Neutrophil (primary cell): ENCODE measurements at regions not wholly inside any gene's neighbourhood (a gene's known extent, or its start where the extent isn't known, plus 50 kb on each side); places are given as distances from the start of the nearest gene placed in this dataset.

ENCODE experiments used
- H3K27ac ChIP-seq: fragments of 200-600 bp; sonication (generic); 2 replicates; pipeline ENCODE4 v1.5.1; 2016; ENCODE audit warnings: mild to moderate bottlenecking, moderate library complexity
- H3K27me3 ChIP-seq: fragments of 200-600 bp; sonication (generic); 2 replicates; pipeline ENCODE4 v1.6.0; 2016; ENCODE audit warnings: mild to moderate bottlenecking
- H3K36me3 ChIP-seq: fragments of 200-600 bp; sonication (generic); 2 replicates; pipeline ENCODE4 v1.5.1; 2017
- H3K4me1 ChIP-seq, 2 experiments: fragments of 200-600 bp in 1 of 2; sonication (generic) in 1 of 2; 1 replicate in 1 of 2; 2 replicates in 1 of 2; pipeline versions ENCODE4 v1.5.1 to v1.6.1; 2013 to 2016; ENCODE audit warnings: low read depth in 1 of 2, low read length in 1 of 2, mild to moderate bottlenecking in 1 of 2, moderate library complexity in 1 of 2; ENCODE audit not compliant: control insufficient read depth in 1 of 2, insufficient read depth in 1 of 2
- H3K4me3 ChIP-seq, 2 experiments: fragments of 200-600 bp in 1 of 2; sonication (generic) in 1 of 2; 1 replicate in 1 of 2; 2 replicates in 1 of 2; pipeline ENCODE4 v1.5.1; 2013 to 2016; ENCODE audit warnings: low read depth in 1 of 2, low read length in 1 of 2, mild to moderate bottlenecking in 1 of 2, moderate library complexity in 1 of 2
- H3K9me3 ChIP-seq: fragments of 200-600 bp; sonication (generic); 2 replicates; pipeline ENCODE4 v1.5.1; 2016
- TF ChIP-seq, protein P1 (sequence below): fragments of 200-600 bp; sonication (generic); IDR thresholded peaks from 2 replicates; pipeline ENCODE4 v1.5.1; 2016; ENCODE audit warnings: antibody characterized with exemption

DNA sequence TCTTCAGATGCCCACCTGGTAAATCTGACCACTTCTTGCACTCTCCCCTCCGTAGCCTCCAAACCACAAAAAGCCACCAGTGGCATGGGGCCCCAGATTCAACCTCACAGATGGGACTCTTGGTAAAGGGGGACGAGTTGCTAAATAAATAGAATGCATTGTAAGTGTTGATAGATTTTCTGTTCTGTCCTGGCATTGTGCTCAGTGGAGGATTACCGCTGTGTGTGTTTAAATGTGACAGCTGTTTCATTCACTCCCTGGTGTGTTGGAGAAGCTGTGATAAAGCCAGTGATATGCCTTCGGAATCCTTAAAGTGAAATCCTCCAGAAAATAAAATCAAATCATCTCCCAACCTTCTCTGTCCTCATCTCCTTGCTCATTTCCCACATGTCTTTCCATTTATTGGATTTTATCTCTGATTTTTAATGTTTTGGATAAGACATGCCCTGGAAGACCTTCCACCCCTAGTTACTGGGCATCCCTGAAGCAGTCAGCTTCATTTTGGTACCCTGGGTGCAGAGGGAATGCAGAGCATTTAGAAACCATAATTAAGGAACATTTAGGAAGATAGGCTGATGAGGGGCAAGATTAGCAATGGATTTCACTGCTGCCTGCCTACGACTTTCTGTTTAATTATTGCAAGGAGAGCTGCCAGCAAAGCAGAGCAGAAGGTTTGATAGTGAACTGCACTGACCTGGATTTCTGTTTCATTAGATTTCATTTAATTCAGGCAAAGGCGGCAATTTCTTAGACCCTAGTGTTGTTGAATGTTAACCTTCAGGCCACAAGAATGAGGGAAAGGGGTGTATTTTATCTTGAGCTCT lies 460.9 kb upstream of the KIRREL3 start:
- Histone ChIP-seq H3K27ac (no peak overlapping the region), H3K4me3 (no peak overlapping the region), H3K27me3 (peaks cover 7% of the 10 kb centered on the region), H3K4me1 (no peaks in the 10 kb centered on the region), H3K36me3 (no peaks in the 10 kb centered on the region), H3K9me3 (no peaks in the 10 kb centered on the region)
- TF ChIP-seq, protein P1, sequence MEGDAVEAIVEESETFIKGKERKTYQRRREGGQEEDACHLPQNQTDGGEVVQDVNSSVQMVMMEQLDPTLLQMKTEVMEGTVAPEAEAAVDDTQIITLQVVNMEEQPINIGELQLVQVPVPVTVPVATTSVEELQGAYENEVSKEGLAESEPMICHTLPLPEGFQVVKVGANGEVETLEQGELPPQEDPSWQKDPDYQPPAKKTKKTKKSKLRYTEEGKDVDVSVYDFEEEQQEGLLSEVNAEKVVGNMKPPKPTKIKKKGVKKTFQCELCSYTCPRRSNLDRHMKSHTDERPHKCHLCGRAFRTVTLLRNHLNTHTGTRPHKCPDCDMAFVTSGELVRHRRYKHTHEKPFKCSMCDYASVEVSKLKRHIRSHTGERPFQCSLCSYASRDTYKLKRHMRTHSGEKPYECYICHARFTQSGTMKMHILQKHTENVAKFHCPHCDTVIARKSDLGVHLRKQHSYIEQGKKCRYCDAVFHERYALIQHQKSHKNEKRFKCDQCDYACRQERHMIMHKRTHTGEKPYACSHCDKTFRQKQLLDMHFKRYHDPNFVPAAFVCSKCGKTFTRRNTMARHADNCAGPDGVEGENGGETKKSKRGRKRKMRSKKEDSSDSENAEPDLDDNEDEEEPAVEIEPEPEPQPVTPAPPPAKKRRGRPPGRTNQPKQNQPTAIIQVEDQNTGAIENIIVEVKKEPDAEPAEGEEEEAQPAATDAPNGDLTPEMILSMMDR = no peak

DNA sequence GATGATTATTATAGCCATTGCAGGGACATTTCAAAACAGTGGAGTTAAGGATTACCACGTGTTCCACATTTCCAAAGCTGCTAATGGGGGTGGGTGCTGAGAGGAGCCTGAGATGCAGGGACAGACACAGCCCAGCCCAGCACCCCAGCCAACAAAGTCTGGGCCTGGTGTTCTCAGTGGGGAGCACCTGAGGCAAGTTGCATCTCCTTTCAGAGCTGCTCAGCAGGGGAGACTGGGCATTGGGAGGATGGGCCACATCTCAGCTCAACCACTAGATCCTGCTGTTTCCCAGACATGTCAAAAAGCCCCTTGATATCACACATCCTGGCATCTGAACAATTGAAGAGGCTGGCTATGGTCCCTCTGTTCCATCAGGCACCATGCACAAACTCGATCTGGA lies 458.0 kb upstream of the KIRREL3 start:
- H3K36me3 ChIP-seq = no peaks in the 10 kb centered on the region
- no peak overlapping the region for H3K27ac ChIP-seq
- TF ChIP-seq, protein P1 = no peak
- no peaks in the 10 kb centered on the region for H3K4me1 ChIP-seq
- H3K27me3 ChIP-seq = peaks cover 5% of the 10 kb centered on the region
- H3K9me3 ChIP-seq = no peaks in the 10 kb centered on the region
- no peak overlapping the region for H3K4me3 ChIP-seq

DNA sequence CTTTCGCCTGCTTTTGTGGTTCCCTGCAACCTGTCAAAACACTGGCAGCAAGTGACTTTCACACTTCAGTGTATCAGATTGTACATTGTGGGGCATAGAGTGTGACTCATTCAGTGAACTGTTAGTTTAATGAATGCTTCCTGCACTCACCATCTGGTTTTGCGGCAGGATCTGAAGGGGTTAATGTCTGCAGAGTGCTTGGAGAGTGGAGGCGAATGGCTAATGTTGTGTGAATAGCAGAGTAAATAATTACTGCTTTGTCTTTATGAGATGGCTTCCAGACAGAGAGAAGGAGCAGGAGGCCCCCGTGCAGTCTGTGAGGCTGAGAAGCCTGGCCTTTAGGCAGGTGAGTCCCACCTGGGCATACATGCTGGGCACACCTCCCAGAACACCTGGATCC lies 454.3 kb upstream of the KIRREL3 start:
- H3K27me3 ChIP-seq = no peaks in the 10 kb centered on the region
- TF ChIP-seq, protein P1 = no peak
- no peaks in the 10 kb centered on the region for H3K36me3 ChIP-seq
- no peak overlapping the region for H3K27ac ChIP-seq
- H3K4me1 ChIP-seq = no peaks in the 10 kb centered on the region
- H3K9me3 ChIP-seq = no peaks in the 10 kb centered on the region
- H3K4me3 ChIP-seq = no peak overlapping the region

DNA sequence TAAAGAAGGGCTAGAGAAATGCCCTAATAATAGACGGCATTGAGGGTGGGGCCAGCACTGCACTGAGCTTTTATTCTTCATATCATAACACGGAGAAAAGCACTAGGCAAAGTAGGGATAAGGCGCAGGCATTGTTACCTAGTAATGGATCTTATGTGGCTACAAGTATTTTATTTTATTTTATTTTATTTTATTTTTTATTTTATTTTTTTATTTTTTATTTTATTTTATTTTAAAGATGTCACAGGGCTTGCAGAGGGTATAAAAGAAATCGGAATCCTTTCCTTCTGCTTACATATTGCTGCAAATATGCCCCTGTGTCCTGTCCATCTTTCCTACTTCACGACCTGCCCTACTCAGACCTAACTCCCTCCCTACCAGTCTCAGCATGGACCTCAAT lies 452.0 kb upstream of the KIRREL3 start:
- H3K4me3 ChIP-seq = no peak overlapping the region
- TF ChIP-seq, protein P1 = no peak
- no peak overlapping the region for H3K27ac ChIP-seq
- no peaks in the 10 kb centered on the region for H3K9me3 ChIP-seq
- no peaks in the 10 kb centered on the region for H3K27me3 ChIP-seq
- no peaks in the 10 kb centered on the region for H3K4me1 ChIP-seq
- H3K36me3 ChIP-seq = no peaks in the 10 kb centered on the region

DNA sequence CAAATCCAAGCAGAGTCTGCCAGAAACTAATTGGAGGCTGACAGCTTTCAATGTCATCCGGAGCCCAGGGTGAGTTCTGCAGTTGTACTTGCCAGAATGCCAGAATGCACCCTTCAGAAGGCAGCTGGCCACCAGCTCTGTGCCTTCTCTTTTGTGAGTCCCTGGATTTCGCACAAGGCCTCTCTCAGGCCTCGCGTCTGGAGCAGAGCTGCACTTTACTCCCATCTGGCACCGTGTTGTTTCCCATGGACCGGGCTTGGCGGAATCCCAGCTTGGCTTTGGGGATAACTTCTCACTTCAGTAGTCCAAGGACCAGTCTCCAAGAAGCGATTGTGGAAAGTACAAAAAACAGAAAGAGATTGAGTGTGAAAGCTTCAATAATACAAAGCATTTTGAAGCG lies 451.3 kb upstream of the KIRREL3 start:
- TF ChIP-seq, protein P1 = no peak
- no peaks in the 10 kb centered on the region for H3K4me1 ChIP-seq
- no peaks in the 10 kb centered on the region for H3K9me3 ChIP-seq
- no peak overlapping the region for H3K4me3 ChIP-seq
- no peaks in the 10 kb centered on the region for H3K36me3 ChIP-seq
- no peaks in the 10 kb centered on the region for H3K27me3 ChIP-seq
- no peak overlapping the region for H3K27ac ChIP-seq
